Left ventricle myocardium superior (tissue), 1 donor: ENCODE measurements at regions not wholly inside any gene's neighbourhood (a gene's known extent, or its start where the extent isn't known, plus 50 kb on each side); places are given as distances from the start of the nearest gene placed in this dataset.
"Not testable (repeated sequence)": the region's sequence is repeated elsewhere in the genome, so short reads cannot be mapped to it uniquely, and the experiment has no call there.

Source experiments
- ATAC-seq: fragments of 200-7000 bp; cut with Tn5 transposase; one replicate; pipeline ENCODE4 v1.9.1; 2020; ENCODE audit warnings: mild to moderate bottlenecking, moderate library complexity
- DNase-seq: peaks from one replicate; pipeline ENCODE4 v3.0.0-alpha.2; 2020
- intact Hi-C: fragments of 100-400 bp; cut with micrococcal nuclease; formaldehyde crosslinking; loops from one replicate; pipeline ENCODE4 v1.11.0; 2022
- donor health status: DM: no; HTN: yes; CAD: no; lungs with severe emphysema.

- ATAC-seq (no peak), DNase-seq (no peak)
- intact Hi-C loops, result no loop called here
Observed at GRCh38 chr2:139492131-139492680, 712.0 kb upstream of the NXPH2 start.

- no peak for ATAC-seq
- no peak for DNase-seq
- intact Hi-C loops, result no loop called here
Observed at GRCh38 chr2:139480161-139480650, 700.0 kb upstream of the NXPH2 start.

- no peak for ATAC-seq
- intact Hi-C loops, result no loop called here
- DNase-seq, result no peak
Observed at GRCh38 chr2:139478165-139478914, 698.1 kb upstream of the NXPH2 start.

GRCh38 chr2:139477618-139478017 lies 697.4 kb upstream of the NXPH2 start:
- ATAC-seq (no peak), DNase-seq (no peak)
- intact Hi-C loops, result no loop called here

GRCh38 chr2:139469985-139470384 lies 689.8 kb upstream of the NXPH2 start:
- ATAC-seq (no peak), DNase-seq (no peak)
- intact Hi-C loops, result no loop called here

GRCh38 chr2:139465789-139466188 lies 685.6 kb upstream of the NXPH2 start:
- DNase-seq, result no peak
- ATAC-seq, result no peak
- intact Hi-C loops, result no loop called here

GRCh38 chr2:139457873-139458272 lies 677.7 kb upstream of the NXPH2 start:
- intact Hi-C loops, result no loop called here
- DNase-seq, result no peak
- no peak for ATAC-seq

- no peak for ATAC-seq
Observed at GRCh38 chr2:139454251-139454650, 674.1 kb upstream of the NXPH2 start.

GRCh38 chr2:139439100-139439499 lies 658.9 kb upstream of the NXPH2 start:
- DNase-seq (no peak), ATAC-seq (no peak)
- intact Hi-C loops, result no loop called here

More at GRCh38 chr2:139454251-139454650, 674.1 kb upstream of the NXPH2 start:
- no peak for DNase-seq
- intact Hi-C loops, result no loop called here

- intact Hi-C loops, result no loop called here
- no peak for DNase-seq
- no peak for ATAC-seq
Observed at GRCh38 chr2:139438478-139438877, 658.3 kb upstream of the NXPH2 start.

- DNase-seq, result no peak
- ATAC-seq, result no peak
- intact Hi-C loops, result no loop called here
Observed at GRCh38 chr2:139427164-139427563, 647.0 kb upstream of the NXPH2 start.

GRCh38 chr2:139424101-139424500 lies 643.9 kb upstream of the NXPH2 start:
- intact Hi-C loops, result no loop called here
- no peak for ATAC-seq
- no peak for DNase-seq

- ATAC-seq (no peak), DNase-seq (no peak)
- intact Hi-C loops, result no loop called here
Observed at GRCh38 chr2:139411236-139411635, 631.0 kb upstream of the NXPH2 start.

- DNase-seq, intact Hi-C loops, ATAC-seq: not testable (repeated sequence)
Observed at GRCh38 chr2:139410833-139411174, 630.6 kb upstream of the NXPH2 start.

GRCh38 chr2:139410147-139410832 lies 630.1 kb upstream of the NXPH2 start:
- DNase-seq, intact Hi-C loops, ATAC-seq: not testable (repeated sequence)

- intact Hi-C loops, result no loop called here
- DNase-seq, result no peak
- no peak for ATAC-seq
Observed at GRCh38 chr2:139409212-139409611, 629.0 kb upstream of the NXPH2 start.

- no peak for DNase-seq
- no peak for ATAC-seq
Observed at GRCh38 chr2:139403948-139404347, 623.8 kb upstream of the NXPH2 start.

GRCh38 chr2:139394801-139395200 lies 614.6 kb upstream of the NXPH2 start:
- DNase-seq, result no peak
- intact Hi-C loops, result no loop called here
- ATAC-seq, result no peak

More at GRCh38 chr2:139403948-139404347, 623.8 kb upstream of the NXPH2 start:
- intact Hi-C loops, result no loop called here

GRCh38 chr2:139389391-139389790 lies 609.2 kb upstream of the NXPH2 start:
- intact Hi-C loops, result no loop called here
- ATAC-seq, result no peak
- no peak for DNase-seq

GRCh38 chr2:139386401-139386800 lies 606.2 kb upstream of the NXPH2 start:
- ATAC-seq, result no peak
- DNase-seq, result no peak
- intact Hi-C loops, result no loop called here
